Embryonic facial prominence (tissue), 1 donor: ENCODE measurements at regions not wholly inside any gene's neighbourhood (a gene's known extent, or its start where the extent isn't known, plus 50 kb on each side); places are given as distances from the start of the nearest gene placed in this dataset.
"Not testable (repeated sequence)": the region's sequence is repeated elsewhere in the genome, so short reads cannot be mapped to it uniquely, and the experiment has no call there.

Source experiments
- DNase-seq: peaks from one replicate; pipeline ENCODE4 v3.0.0-alpha.2; 2016; ENCODE audit errors: extremely low spot score

- no peak for DNase-seq
Observed at GRCh38 chrX:2640436-2641150, 50.5 kb upstream of the CD99 start.

- DNase-seq, result no peak
Observed at GRCh38 chrX:2638279-2638678, 52.8 kb upstream of the CD99 start.

DNA sequence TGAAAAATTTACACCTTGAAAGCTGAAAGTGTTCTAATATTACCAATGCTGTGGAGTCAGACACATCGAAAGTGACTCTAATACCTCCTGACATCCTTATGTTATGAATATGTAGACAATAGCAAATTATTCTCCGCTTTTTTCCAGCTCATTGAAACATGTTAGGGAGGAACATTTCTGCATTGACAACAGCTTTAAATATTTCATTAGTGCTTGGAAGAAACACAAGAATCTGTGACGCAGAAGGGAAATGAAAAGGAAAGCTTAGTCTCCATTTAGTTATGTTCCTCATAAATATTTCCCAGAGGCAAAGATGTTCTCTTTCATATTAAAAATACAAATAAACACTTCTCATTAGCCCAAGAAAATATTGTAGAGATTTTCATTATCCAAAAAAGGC lies 55.8 kb upstream of the CD99 start:
- no peak for DNase-seq

- DNase-seq, result no peak
Observed at GRCh38 chrX:2632533-2633504, 58.3 kb upstream of the CD99 start.

DNA sequence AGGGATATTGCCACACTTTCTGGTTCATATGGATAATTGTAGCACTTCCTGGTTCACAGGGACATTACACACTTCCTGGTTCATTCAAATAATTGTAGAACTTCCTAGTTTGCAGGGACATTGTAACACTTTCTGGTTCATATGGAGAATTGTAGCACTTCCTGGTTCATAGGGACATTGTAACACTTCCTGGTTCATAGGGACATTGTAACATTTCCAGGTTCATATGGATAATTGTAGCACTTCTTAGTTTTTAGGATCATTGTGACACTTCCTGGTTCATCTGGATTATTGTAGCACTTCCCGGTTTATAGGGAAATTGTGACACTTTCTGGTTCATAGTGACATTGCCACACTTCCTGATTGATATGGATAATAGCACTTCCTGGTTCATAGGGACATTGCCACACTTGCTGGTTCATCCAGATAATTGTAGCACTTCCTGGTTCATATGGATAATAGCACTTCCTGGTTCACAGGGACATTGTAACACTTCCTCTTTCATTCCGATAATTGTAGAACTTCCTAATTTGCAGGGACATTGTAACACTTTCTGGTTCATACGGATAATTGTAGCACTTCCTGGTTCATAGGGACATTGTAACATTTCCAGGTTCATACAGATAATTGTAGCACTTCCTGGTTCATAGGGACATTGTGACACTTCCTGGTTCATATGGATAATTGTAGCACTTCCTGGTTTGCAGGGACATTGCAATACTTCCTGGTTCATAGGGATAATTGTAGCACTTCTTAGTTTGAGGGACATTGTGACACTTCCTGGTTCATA lies 59.2 kb upstream of the CD99 start:
- DNase-seq, result no peak

DNA sequence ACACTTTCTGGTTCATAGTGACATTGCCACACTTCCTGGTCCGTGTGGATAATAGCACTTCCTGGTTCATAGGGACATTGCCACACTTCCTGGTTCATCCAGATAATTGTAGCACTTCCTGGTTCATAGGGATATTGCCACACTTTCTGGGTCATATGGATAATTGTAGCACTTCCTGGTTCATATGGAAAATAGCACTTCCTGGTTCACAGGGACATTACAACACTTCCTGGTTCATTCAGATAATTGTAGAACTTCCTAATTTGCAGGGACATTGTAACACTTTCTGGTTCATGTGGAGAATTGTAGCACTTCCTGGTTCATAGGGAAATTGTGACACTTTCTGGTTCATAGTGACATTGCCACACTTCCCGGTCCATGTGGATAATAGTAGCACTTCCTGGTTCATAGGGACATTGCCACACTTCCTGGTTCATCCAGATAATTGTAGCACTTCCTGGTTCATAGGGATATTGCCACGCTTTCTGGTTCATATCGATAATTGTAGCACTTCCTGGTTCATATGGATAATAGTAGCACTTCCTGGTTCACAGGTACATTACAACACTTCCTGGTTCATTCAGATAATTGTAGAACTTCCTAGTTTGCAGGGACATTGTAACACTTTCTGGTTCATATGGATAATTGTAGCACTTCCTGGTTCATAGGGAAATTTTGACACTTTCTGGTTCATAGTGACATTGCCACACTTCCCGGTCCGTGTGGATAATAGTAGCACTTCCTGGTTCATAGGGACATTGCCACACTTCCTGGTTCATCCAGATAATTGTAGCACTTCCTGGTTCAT lies 60.0 kb upstream of the CD99 start:
- not testable (repeated sequence) for DNase-seq

GRCh38 chrX:2630008-2630934 lies 60.8 kb upstream of the CD99 start:
- DNase-seq, result not testable (repeated sequence)

DNA sequence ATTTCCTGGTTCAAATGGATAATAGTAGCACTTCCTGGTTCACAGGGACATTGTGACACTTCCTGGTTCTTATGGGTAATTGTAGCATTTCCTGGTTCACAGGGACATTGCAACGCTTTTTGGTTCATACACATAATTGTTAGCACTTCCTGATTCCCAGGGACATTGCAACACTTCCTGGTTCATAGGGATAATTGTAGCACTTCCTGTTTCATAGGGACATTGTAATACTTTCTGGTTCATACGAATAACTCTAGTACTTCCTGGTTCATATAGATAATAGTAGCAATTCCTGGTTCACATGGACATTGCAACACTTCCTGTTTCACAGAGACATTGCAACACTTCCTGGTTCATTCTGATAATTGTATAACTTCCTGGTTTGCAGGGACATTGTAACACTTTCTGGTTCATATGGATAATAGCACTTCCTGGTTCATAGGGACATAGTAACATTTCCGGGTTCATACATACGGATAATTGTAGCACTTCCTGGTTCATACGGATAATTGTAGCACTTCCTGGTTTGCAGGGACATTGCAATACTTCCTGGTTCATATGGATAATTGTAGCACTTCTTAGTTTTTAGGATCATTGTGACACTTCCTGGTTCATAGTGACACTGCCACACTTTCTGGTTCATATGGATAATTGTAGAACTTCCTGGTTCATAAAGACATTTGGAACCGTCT lies 61.6 kb upstream of the CD99 start:
- no peak for DNase-seq

DNA sequence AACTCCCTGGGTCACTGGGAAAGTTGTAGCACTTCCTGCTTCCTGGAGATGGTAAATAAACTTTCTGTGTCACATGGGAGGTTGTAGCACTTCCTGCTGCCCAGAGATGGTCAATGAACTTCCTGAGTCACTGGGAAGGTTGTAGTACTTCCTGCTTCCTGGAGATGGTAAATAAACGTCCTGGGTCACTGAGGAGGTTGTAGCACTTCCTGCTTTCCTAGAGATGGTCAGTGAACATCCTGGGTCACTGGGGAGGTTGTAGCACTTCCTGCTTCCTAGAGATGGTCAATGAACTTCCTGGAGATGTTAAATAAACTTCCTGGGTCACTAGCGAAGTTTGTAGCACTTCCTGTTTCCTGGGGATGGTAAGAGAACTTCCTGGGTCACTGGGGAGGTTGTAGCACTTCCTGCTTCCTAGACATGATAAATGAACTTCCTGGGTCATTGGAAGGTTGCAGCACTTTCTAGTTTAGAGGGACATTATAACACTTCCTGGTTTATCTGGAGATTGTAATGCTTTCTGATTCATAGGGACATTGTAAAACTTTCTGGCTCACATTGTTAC lies 62.3 kb upstream of the CD99 start:
- no peak for DNase-seq

GRCh38 chrX:2627272-2627867 lies 63.7 kb upstream of the CD99 start:
- no peak for DNase-seq

DNA sequence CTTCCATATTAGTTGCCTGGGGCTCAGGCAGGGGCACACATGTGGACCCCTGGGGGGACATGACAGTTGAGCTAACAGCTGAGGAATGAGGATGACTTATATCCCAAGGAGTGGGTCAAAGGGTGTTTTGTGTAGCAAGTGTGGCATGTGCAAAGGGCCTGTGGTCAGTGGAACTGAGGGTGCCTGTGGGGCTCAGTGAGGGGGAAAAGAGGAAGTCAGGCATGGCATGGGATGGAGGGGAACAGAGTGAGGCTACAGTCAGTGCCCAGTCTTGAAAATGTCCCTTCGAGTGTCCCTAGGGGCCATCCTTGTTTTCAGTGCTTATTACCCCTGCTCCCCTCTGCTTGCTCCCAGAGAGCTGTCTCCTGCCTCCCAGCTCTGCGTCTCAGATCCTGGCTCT lies 64.3 kb upstream of the CD99 start:
- no peak for DNase-seq

DNA sequence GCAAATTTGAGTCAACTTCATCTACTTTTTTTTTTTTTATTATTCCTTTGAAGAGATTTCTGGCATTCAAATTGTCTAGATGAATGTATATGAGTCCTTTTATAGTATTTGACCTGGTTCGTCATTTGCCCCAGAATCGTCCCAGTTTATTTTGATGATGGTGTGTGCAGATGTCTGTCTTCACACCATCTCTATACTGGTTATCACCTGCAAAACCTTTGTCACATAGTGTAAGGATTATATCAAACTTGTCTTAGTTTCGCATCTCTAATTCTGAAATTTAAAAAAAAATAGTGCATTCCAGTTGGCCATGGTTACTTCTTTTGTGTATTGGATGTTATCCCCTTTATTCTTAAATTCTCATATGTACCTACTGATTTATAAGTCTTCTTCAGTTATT lies 70.5 kb upstream of the CD99 start:
- no peak for DNase-seq

DNA sequence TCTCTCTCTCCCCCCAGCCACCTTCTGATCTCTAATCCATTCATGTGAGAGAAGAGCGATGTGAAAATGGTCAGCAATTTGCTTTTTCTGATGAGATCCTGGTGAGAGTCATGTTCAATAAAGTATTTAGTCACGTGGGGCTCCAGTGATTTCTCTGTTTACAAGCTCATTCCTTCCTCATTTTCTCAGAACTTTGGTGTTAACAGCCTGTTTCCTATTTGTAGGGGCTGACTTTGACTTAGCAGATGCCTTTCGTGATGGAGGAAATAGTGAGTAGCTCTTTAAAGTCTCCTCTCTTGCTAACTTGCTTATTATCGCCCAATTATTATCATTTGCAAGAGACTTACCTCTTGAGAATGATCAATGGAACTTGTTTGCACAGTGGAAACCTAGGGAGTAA lies 72.6 kb upstream of the CD99 start:
- no peak for DNase-seq

- DNase-seq, result no peak
Observed at GRCh38 chrX:2614911-2615310, 76.2 kb upstream of the CD99 start.

- DNase-seq, result no peak
Observed at GRCh38 chrX:2610246-2611170, 80.6 kb upstream of the CD99 start.

- DNase-seq, result no peak
Observed at GRCh38 chrX:2609431-2610238, 81.5 kb upstream of the CD99 start.
